ENCODE measurements at regions not wholly inside any gene's neighbourhood (a gene's known extent, or its start where the extent isn't known, plus 50 kb on each side); places are given as distances from the start of the nearest gene placed in this dataset.

- Histone ChIP-seq H3K9ac (ENCODE audit: insufficient read depth, low read length) (no peak overlapping the region), H3K4me2 (ENCODE audit: extremely low read depth, insufficient read depth, low read length) (no peak overlapping the region), H3K4me3 (replicated peaks in 1 of 4; ENCODE audit: control extremely low read depth in 1 of 4, insufficient read depth in 1 of 4, low read depth in 3 of 4, low read length in 4 of 4) (no peak overlapping the region), H2AFZ (ENCODE audit: low read length) (no peak overlapping the region), H3K36me3 (ENCODE audit: control insufficient read depth, insufficient read depth, low read length) (no peaks in the 10 kb centered on the region), H3K4me1 (ENCODE audit: control insufficient read depth, extremely low read depth, insufficient read depth, low read length) (peaks cover 4% of the 10 kb centered on the region), H3K79me2 (ENCODE audit: control insufficient read depth, insufficient read depth, low read length) (no peaks in the 10 kb centered on the region), H3K27ac (ENCODE audit: insufficient read depth, low read length) (no peak overlapping the region), H3K27me3 (ENCODE audit: control insufficient read depth, insufficient read depth, low read length) (no peaks in the 10 kb centered on the region), H4K20me1 (ENCODE audit: control insufficient read depth, extremely low read depth, insufficient read depth, low read length) (no peaks in the 10 kb centered on the region), H3K9me3 (ENCODE audit: control insufficient read depth, insufficient read depth, low read depth, low read length) (no peaks in the 10 kb centered on the region)
- no peak for DNase-seq (ENCODE audit: low read depth in 2 of 2)
- TF ChIP-seq EZH2 (IDR thresholded peaks at IDR 0.05; ENCODE audit: low read length, missing control alignments), result no peak
- TF ChIP-seq CTCF (conservative IDR thresholded peaks at IDR 0.05 in 1 of 2, IDR thresholded peaks at IDR 0.05 in 1 of 2; ENCODE audit: low read depth in 1 of 2, low read length in 2 of 2), result no peak
Measured at GRCh38 chr15:36434177-36434576, 145.2 kb upstream of the CDIN1 start.

GRCh38 chr15:36438499-36438898 lies 140.9 kb upstream of the CDIN1 start:
- H3K27me3 ChIP-seq (ENCODE audit: control insufficient read depth, insufficient read depth, low read length), result no peaks in the 10 kb centered on the region
- H3K9me3 ChIP-seq (ENCODE audit: control insufficient read depth, insufficient read depth, low read depth, low read length), result no peaks in the 10 kb centered on the region
- no peak for DNase-seq (ENCODE audit: low read depth in 2 of 2)
- no peak overlapping the region for H3K4me3 ChIP-seq (replicated peaks in 1 of 4; ENCODE audit: control extremely low read depth in 1 of 4, insufficient read depth in 1 of 4, low read depth in 3 of 4, low read length in 4 of 4)
- TF ChIP-seq EZH2 (IDR thresholded peaks at IDR 0.05; ENCODE audit: low read length, missing control alignments) (no peak), CTCF (conservative IDR thresholded peaks at IDR 0.05 in 1 of 2, IDR thresholded peaks at IDR 0.05 in 1 of 2; ENCODE audit: low read depth in 1 of 2, low read length in 2 of 2) (no peak)
- H3K9ac ChIP-seq (ENCODE audit: insufficient read depth, low read length), result no peak overlapping the region
- no peaks in the 10 kb centered on the region for H3K79me2 ChIP-seq (ENCODE audit: control insufficient read depth, insufficient read depth, low read length)
- no peak overlapping the region for H3K27ac ChIP-seq (ENCODE audit: insufficient read depth, low read length)
- H3K4me2 ChIP-seq (ENCODE audit: extremely low read depth, insufficient read depth, low read length), result no peak overlapping the region
- H3K36me3 ChIP-seq (ENCODE audit: control insufficient read depth, insufficient read depth, low read length), result no peaks in the 10 kb centered on the region
- no peaks in the 10 kb centered on the region for H4K20me1 ChIP-seq (ENCODE audit: control insufficient read depth, extremely low read depth, insufficient read depth, low read length)
- no peak overlapping the region for H2AFZ ChIP-seq (ENCODE audit: low read length)
- H3K4me1 ChIP-seq (ENCODE audit: control insufficient read depth, extremely low read depth, insufficient read depth, low read length), result no peaks in the 10 kb centered on the region

- no peaks in the 10 kb centered on the region for H4K20me1 ChIP-seq (ENCODE audit: control insufficient read depth, extremely low read depth, insufficient read depth, low read length)
- no peak overlapping the region for H3K27ac ChIP-seq (ENCODE audit: insufficient read depth, low read length)
- no peak for DNase-seq (ENCODE audit: low read depth in 2 of 2)
- H3K9ac ChIP-seq (ENCODE audit: insufficient read depth, low read length), result no peak overlapping the region
- H3K4me2 ChIP-seq (ENCODE audit: extremely low read depth, insufficient read depth, low read length), result no peak overlapping the region
- H3K79me2 ChIP-seq (ENCODE audit: control insufficient read depth, insufficient read depth, low read length), result no peaks in the 10 kb centered on the region
- TF ChIP-seq EZH2 (IDR thresholded peaks at IDR 0.05; ENCODE audit: low read length, missing control alignments) (no peak), CTCF (conservative IDR thresholded peaks at IDR 0.05 in 1 of 2, IDR thresholded peaks at IDR 0.05 in 1 of 2; ENCODE audit: low read depth in 1 of 2, low read length in 2 of 2) (no peak)
- no peaks in the 10 kb centered on the region for H3K9me3 ChIP-seq (ENCODE audit: control insufficient read depth, insufficient read depth, low read depth, low read length)
- H2AFZ ChIP-seq (ENCODE audit: low read length), result no peak overlapping the region
- no peaks in the 10 kb centered on the region for H3K4me1 ChIP-seq (ENCODE audit: control insufficient read depth, extremely low read depth, insufficient read depth, low read length)
- no peaks in the 10 kb centered on the region for H3K36me3 ChIP-seq (ENCODE audit: control insufficient read depth, insufficient read depth, low read length)
- H3K27me3 ChIP-seq (ENCODE audit: control insufficient read depth, insufficient read depth, low read length), result no peaks in the 10 kb centered on the region
- H3K4me3 ChIP-seq (replicated peaks in 1 of 4; ENCODE audit: control extremely low read depth in 1 of 4, insufficient read depth in 1 of 4, low read depth in 3 of 4, low read length in 4 of 4), result no peak overlapping the region
Measured at GRCh38 chr15:36447373-36447772, 132.1 kb upstream of the CDIN1 start.
